ENCODE measurements at regions not wholly inside any gene's neighbourhood (a gene's known extent, or its start where the extent isn't known, plus 50 kb on each side); places are given as distances from the start of the nearest gene placed in this dataset.

- POLR2A ChIA-PET = no interaction called here
- no peak for TF ChIP-seq CTCF (IDR thresholded peaks at IDR 0.05; ENCODE audit: control extremely low read depth, extremely low read depth, low read depth, missing control alignments)
- DNase-seq (ENCODE audit: extremely low spot score) = no peak
- CTCF ChIA-PET = no interaction called here
These were observed 196.1 kb downstream of the ZNF621 start for GRCh38 chr3:40720863-40721262.

- POLR2A ChIA-PET = no interaction called here
These were observed 198.4 kb downstream of the ZNF621 start for GRCh38 chr3:40723083-40723660.

GRCh38 chr3:40725031-40725430 lies 200.3 kb downstream of the ZNF621 start:
- no peak for TF ChIP-seq CTCF (IDR thresholded peaks at IDR 0.05; ENCODE audit: control extremely low read depth, extremely low read depth, low read depth, missing control alignments)
- no peak for DNase-seq (ENCODE audit: extremely low spot score)
- ChIA-PET POLR2A (no interaction called here), CTCF (no interaction called here)

More at GRCh38 chr3:40723083-40723660, 198.4 kb downstream of the ZNF621 start:
- DNase-seq (ENCODE audit: extremely low spot score) = no peak
- no peak for TF ChIP-seq CTCF (IDR thresholded peaks at IDR 0.05; ENCODE audit: control extremely low read depth, extremely low read depth, low read depth, missing control alignments)
- CTCF ChIA-PET = no interaction called here

DNA sequence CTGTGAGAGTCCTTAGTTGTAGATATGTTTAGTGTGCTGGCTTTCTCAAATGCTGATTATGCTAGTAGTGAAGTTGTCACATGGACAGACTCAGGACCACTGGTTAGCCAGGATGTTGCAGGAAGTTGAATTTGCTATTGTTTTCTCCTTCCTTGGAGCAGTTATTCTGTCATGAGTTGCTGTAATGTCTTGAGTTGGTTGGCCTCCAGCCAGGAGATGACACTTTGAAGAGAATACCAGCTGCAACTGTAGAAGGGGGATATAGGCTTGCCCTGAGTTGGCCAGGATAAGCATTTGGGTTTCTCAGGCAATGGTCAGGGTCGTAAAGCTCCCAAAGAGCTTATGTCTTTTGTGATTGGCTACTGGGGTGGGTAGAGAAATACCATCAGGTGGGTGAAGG lies 206.7 kb downstream of the ZNF621 start:
- DNase-seq (ENCODE audit: extremely low spot score) = no peak
- no peak for TF ChIP-seq CTCF (IDR thresholded peaks at IDR 0.05; ENCODE audit: control extremely low read depth, extremely low read depth, low read depth, missing control alignments)
- ChIA-PET CTCF (no interaction called here), POLR2A (no interaction called here)

GRCh38 chr3:40736943-40737342 lies 212.2 kb downstream of the ZNF621 start:
- POLR2A ChIA-PET = no interaction called here
- no peak for DNase-seq (ENCODE audit: extremely low spot score)
- no peak for TF ChIP-seq CTCF (IDR thresholded peaks at IDR 0.05; ENCODE audit: control extremely low read depth, extremely low read depth, low read depth, missing control alignments)
- CTCF ChIA-PET = no interaction called here

DNA sequence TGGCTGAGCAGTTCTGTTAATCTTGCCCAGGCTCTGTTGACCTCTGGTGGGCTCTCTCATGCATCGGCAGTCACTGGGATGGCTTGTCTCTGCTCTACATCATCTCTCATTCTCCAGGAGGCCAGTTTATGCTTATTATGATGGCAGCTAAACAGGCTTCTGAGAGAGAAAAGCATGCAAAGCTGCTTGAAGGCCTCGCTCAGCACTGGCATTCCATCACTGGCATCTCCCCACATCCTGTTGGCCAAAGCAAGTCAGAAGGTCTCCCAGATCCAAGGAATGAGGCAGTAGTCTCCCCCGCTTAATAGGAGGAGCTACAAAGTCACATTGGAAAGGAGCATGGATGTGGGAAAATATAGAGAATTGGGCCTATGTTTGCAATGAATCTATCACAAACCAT lies 212.6 kb downstream of the ZNF621 start:
- DNase-seq (ENCODE audit: extremely low spot score) = no peak
- ChIA-PET CTCF (no interaction called here), POLR2A (no interaction called here)
- no peak for TF ChIP-seq CTCF (IDR thresholded peaks at IDR 0.05; ENCODE audit: control extremely low read depth, extremely low read depth, low read depth, missing control alignments)

DNA sequence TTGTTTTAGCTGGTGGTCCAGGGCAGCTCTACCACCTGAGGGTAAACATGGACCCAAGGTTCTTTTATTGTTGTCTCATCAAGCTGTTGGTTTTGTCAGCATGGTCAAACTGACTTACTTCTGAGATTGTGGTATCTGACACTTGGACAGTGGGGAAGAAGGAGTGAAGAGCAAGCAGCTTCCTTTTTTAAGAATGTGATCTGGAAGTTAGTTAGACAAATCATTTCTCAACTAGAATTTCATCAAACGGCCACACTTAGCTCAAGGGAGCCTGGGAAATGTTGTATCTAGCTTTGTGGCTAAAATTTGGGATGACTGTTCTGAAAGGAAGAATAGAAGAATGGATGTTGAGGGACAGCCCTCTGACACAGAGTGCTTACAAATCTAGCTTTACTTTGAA lies 215.2 kb downstream of the ZNF621 start:
- no peak for DNase-seq (ENCODE audit: extremely low spot score)
- TF ChIP-seq CTCF (IDR thresholded peaks at IDR 0.05; ENCODE audit: control extremely low read depth, extremely low read depth, low read depth, missing control alignments) = no peak
- ChIA-PET CTCF (interaction anchor here (1.5 to 1.8 kb wide), 2 partner anchors 9 to 13 kb away, joined by 4 to 5 read pairs; no protein-coding TSS in a partner anchor), POLR2A (no interaction called here)

Measured in GM10248 (cell line).